HepG2 (cell line): ENCODE measurements at regions not wholly inside any gene's neighbourhood (a gene's known extent, or its start where the extent isn't known, plus 50 kb on each side); places are given as distances from the start of the nearest gene placed in this dataset.
A peak's percentile ranks its signal among the peaks of the same experiment; 100 is the strongest.

Source experiments
- IKZF1 ChIP-seq: fragments of 450-650 bp; IDR thresholded peaks from 2 replicates; pipeline ENCODE4 v1.7.1; 2016
- KDM3A ChIP-seq: IDR thresholded peaks from 2 replicates; pipeline ENCODE4 v1.6.1; 2018; ENCODE audit warnings: low read depth, missing compliant biosample characterization
- MIXL1 ChIP-seq: IDR thresholded peaks from 2 replicates; pipeline ENCODE4 v1.6.1; 2016
- NFYB ChIP-seq: sonication (generic); formaldehyde crosslinking; IDR thresholded peaks from 2 replicates; pipeline ENCODE4 v1.4.0; 2020; ENCODE audit warnings: missing genetic modification reagents
- POLR2AphosphoS2 ChIP-seq: IDR thresholded peaks from 2 replicates; pipeline ENCODE4 v1.6.1; 2011; ENCODE audit warnings: low read depth, low read length, improper control_type of control experiment
- PRMT3 ChIP-seq: sonication (generic); formaldehyde crosslinking; IDR thresholded peaks from 2 replicates; pipeline ENCODE4 v1.8.1; 2022; ENCODE audit warnings: low read depth, mild to moderate bottlenecking, moderate library complexity, missing genetic modification reagents, borderline replicate concordance
- RFX5 ChIP-seq: IDR thresholded peaks from 2 replicates; pipeline ENCODE4 v1.6.1; 2011; ENCODE audit warnings: low read depth, low read length, improper control_type of control experiment
- SMARCC2 ChIP-seq: fragments of 450-650 bp; IDR thresholded peaks from 2 replicates; pipeline ENCODE4 v1.6.1; 2017; ENCODE audit warnings: antibody characterized with exemption, mild to moderate bottlenecking
- TEAD2 ChIP-seq: sonication (generic); formaldehyde crosslinking; IDR thresholded peaks from 2 replicates; pipeline ENCODE4 v1.9.0; 2021; ENCODE audit warnings: missing genetic modification reagents
- TP53 ChIP-seq: sonication (generic); formaldehyde crosslinking; conservative IDR thresholded peaks from 2 replicates; pipeline ENCODE4 v1.4.0; 2020; ENCODE audit warnings: missing genetic modification reagents
- ZBTB1 ChIP-seq: sonication (generic); formaldehyde crosslinking; IDR thresholded peaks from 2 replicates; pipeline ENCODE4 v1.4.0; 2020; ENCODE audit warnings: missing genetic modification reagents, borderline replicate concordance
- ZFP37 ChIP-seq: sonication (generic); formaldehyde crosslinking; IDR thresholded peaks from 2 replicates; pipeline ENCODE4 v1.4.0; 2020; ENCODE audit warnings: missing genetic modification reagents, borderline replicate concordance
- TF ChIP-seq, protein P1 (sequence below): sonication (generic); formaldehyde crosslinking; IDR thresholded peaks from 2 replicates; pipeline ENCODE4 v1.4.0; 2020; ENCODE audit warnings: mild to moderate bottlenecking, missing genetic modification reagents
- TF ChIP-seq, protein P2 (sequence below): sonication (generic); formaldehyde crosslinking; IDR thresholded peaks from one replicate; pipeline ENCODE4 v1.5.1; 2020; ENCODE audit warnings: mild to moderate bottlenecking, missing genetic modification reagents; ENCODE audit errors: not compliant biosample characterization
- TF ChIP-seq, protein P3 (sequence below): sonication (generic); formaldehyde crosslinking; IDR thresholded peaks from 2 replicates; pipeline ENCODE4 v1.4.0; 2020; ENCODE audit warnings: missing genetic modification reagents
- TF ChIP-seq, protein P4 (sequence below): sonication (generic); formaldehyde crosslinking; IDR thresholded peaks from 2 replicates; pipeline ENCODE4 v1.4.0; 2020; ENCODE audit warnings: missing genetic modification reagents

DNA sequence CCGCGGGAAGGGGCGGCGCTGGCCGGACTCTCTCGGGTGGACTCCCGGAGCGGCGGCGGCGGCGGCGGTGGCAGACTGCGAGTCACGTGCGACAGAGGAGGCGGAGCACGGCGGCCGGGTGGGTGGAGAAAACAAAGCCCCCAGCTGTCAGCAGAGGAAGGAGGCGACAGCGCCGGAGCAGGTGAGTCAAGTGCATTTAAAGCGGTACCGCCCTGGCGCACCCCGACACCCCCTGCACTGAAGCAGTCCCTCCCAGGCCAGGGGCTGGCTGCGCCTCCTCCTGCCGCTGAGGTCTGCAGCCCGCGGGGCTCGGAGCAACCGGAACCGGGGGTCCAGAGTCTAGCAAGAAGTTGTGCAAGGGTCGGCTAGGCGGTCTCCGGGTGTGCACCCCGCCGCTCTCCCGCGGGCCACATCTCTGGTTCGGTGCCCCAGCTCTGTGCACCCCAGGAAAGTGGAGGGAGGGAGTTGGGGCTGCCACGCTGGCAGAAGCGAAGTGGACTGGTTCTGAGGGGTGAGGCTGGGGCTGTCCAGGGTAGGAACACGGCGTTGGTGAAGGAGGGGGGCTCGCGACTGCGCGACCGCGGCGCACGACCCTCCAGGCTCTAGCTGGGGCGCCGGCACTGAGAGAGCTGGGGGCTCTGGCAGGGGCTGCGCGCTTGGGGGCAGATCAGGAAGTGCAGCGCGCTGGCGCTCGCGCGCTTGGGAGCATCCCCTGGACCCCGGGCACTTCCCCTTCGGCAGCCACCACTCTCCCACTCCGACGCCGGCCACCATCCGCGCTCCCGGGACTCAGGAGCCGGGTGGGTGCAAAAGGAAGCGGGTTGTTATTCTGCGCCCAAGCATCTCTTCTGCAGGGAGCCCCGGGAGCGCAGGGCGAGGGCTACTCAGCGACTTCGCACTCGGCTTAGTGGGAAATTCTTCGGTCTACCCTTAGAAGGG, 64.0 kb upstream of the MAPRE2 start (continued):
- TF ChIP-seq, protein P1, sequence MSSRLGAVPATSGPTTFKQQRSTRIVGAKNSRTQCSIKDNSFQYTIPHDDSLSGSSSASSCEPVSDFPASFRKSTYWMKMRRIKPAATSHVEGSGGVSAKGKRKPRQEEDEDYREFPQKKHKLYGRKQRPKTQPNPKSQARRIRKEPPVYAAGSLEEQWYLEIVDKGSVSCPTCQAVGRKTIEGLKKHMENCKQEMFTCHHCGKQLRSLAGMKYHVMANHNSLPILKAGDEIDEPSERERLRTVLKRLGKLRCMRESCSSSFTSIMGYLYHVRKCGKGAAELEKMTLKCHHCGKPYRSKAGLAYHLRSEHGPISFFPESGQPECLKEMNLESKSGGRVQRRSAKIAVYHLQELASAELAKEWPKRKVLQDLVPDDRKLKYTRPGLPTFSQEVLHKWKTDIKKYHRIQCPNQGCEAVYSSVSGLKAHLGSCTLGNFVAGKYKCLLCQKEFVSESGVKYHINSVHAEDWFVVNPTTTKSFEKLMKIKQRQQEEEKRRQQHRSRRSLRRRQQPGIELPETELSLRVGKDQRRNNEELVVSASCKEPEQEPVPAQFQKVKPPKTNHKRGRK (CRISPR knock-in tag): no peak
- TF ChIP-seq PRMT3 (CRISPR knock-in tag) (no peak), SMARCC2 (no peak), ZBTB1 (no peak), NFYB (no peak), TEAD2 (CRISPR knock-in tag) (no peak), TP53 (CRISPR knock-in tag) (no peak), KDM3A (CRISPR knock-in tag) (peak; percentile 6; the same call in 1 of the 2 replicates), ZFP37 (CRISPR knock-in tag) (no peak), RFX5 (no peak), POLR2AphosphoS2 (no peak), IKZF1 (no peak), MIXL1 (CRISPR knock-in tag) (no peak)
- TF ChIP-seq, protein P2, sequence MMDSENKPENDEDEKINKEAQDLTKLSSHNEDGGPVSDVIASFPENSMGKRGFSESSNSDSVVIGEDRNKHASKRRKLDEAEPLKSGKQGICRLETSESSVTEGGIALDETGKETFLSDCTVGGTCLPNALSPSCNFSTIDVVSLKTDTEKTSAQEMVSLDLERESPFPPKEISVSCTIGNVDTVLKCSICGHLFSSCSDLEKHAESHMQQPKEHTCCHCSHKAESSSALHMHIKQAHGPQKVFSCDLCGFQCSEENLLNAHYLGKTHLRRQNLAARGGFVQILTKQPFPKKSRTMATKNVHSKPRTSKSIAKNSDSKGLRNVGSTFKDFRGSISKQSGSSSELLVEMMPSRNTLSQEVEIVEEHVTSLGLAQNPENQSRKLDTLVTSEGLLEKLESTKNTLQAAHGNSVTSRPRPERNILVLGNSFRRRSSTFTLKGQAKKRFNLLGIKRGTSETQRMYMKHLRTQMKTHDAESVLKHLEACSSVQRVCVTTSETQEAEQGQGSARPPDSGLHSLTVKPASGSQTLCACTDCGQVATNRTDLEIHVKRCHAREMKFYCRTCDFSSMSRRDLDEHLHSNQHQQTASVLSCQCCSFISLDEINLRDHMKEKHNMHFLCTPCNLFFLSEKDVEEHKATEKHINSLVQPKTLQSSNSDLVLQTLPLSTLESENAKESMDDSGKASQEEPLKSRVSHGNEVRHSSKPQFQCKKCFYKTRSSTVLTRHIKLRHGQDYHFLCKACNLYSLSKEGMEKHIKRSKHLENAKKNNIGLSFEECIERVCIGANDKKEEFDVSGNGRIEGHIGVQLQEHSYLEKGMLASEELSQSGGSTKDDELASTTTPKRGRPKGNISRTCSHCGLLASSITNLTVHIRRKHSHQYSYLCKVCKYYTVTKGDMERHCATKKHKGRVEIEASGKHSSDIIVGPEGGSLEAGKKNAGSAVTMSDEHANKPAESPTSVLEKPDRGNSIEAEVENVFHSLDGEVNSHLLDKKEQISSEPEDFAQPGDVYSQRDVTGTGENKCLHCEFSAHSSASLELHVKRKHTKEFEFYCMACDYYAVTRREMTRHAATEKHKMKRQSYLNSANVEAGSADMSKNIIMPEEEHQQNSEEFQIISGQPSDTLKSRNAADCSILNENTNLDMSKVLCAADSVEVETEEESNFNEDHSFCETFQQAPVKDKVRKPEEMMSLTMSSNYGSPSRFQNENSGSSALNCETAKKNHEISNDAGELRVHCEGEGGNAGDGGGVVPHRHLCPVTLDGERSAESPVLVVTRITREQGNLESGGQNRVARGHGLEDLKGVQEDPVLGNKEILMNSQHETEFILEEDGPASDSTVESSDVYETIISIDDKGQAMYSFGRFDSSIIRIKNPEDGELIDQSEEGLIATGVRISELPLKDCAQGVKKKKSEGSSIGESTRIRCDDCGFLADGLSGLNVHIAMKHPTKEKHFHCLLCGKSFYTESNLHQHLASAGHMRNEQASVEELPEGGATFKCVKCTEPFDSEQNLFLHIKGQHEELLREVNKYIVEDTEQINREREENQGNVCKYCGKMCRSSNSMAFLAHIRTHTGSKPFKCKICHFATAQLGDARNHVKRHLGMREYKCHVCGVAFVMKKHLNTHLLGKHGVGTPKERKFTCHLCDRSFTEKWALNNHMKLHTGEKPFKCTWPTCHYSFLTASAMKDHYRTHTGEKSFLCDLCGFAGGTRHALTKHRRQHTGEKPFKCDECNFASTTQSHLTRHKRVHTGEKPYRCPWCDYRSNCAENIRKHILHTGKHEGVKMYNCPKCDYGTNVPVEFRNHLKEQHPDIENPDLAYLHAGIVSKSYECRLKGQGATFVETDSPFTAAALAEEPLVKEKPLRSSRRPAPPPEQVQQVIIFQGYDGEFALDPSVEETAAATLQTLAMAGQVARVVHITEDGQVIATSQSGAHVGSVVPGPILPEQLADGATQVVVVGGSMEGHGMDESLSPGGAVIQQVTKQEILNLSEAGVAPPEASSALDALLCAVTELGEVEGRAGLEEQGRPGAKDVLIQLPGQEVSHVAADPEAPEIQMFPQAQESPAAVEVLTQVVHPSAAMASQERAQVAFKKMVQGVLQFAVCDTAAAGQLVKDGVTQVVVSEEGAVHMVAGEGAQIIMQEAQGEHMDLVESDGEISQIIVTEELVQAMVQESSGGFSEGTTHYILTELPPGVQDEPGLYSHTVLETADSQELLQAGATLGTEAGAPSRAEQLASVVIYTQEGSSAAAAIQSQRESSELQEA (CRISPR knock-in tag): no peak
- TF ChIP-seq, protein P3, sequence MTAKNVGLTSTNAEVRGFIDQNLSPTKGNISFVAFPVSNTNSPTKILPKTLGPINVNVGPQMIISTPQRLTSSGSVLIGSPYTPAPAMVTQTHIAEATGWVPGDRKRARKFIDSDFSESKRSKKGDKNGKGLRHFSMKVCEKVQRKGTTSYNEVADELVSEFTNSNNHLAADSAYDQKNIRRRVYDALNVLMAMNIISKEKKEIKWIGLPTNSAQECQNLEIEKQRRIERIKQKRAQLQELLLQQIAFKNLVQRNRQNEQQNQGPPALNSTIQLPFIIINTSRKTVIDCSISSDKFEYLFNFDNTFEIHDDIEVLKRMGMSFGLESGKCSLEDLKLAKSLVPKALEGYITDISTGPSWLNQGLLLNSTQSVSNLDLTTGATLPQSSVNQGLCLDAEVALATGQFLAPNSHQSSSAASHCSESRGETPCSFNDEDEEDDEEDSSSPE (CRISPR knock-in tag): peak; percentile 37
- TF ChIP-seq, protein P4, sequence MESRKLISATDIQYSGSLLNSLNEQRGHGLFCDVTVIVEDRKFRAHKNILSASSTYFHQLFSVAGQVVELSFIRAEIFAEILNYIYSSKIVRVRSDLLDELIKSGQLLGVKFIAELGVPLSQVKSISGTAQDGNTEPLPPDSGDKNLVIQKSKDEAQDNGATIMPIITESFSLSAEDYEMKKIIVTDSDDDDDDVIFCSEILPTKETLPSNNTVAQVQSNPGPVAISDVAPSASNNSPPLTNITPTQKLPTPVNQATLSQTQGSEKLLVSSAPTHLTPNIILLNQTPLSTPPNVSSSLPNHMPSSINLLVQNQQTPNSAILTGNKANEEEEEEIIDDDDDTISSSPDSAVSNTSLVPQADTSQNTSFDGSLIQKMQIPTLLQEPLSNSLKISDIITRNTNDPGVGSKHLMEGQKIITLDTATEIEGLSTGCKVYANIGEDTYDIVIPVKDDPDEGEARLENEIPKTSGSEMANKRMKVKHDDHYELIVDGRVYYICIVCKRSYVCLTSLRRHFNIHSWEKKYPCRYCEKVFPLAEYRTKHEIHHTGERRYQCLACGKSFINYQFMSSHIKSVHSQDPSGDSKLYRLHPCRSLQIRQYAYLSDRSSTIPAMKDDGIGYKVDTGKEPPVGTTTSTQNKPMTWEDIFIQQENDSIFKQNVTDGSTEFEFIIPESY (CRISPR knock-in tag): no peak
